Dedifferentiated amniotic fluid mesenchymal stem cell (primary cell): ENCODE measurements at regions not wholly inside any gene's neighbourhood (a gene's known extent, or its start where the extent isn't known, plus 50 kb on each side); places are given as distances from the start of the nearest gene placed in this dataset.
"Not testable (repeated sequence)": the region's sequence is repeated elsewhere in the genome, so short reads cannot be mapped to it uniquely, and the experiment has no call there.

Experiments used
- DNase-seq: peaks from one replicate; pipeline ENCODE4 v3.0.0-alpha.2; 2016; ENCODE audit errors: extremely low spot score

GRCh38 chr14:106196459-106196858 lies 670.1 kb downstream of the TMEM121 start:
- not testable (repeated sequence) for DNase-seq

- not testable (repeated sequence) for DNase-seq
Measured at GRCh38 chr14:106197264-106197663, 670.9 kb downstream of the TMEM121 start.

GRCh38 chr14:106199097-106199496 lies 672.7 kb downstream of the TMEM121 start:
- DNase-seq, result no peak

GRCh38 chr14:106200541-106201315 lies 674.3 kb downstream of the TMEM121 start:
- DNase-seq, result no peak

GRCh38 chr14:106201376-106201775 lies 675.0 kb downstream of the TMEM121 start:
- DNase-seq, result no peak

- DNase-seq, result no peak
Measured at GRCh38 chr14:106203438-106203837, 677.1 kb downstream of the TMEM121 start.

- no peak for DNase-seq
Measured at GRCh38 chr14:106204063-106204462, 677.7 kb downstream of the TMEM121 start.

GRCh38 chr14:106207316-106207715 lies 680.9 kb downstream of the TMEM121 start:
- DNase-seq, result no peak

- no peak for DNase-seq
Measured at GRCh38 chr14:106208794-106209193, 682.4 kb downstream of the TMEM121 start.

GRCh38 chr14:106209755-106210154 lies 683.4 kb downstream of the TMEM121 start:
- no peak for DNase-seq

- no peak for DNase-seq
Measured at GRCh38 chr14:106210650-106211049, 684.3 kb downstream of the TMEM121 start.

GRCh38 chr14:106211334-106211900 lies 685.0 kb downstream of the TMEM121 start:
- DNase-seq, result no peak

GRCh38 chr14:106215229-106215628 lies 688.8 kb downstream of the TMEM121 start:
- DNase-seq, result no peak

GRCh38 chr14:106216679-106217078 lies 690.3 kb downstream of the TMEM121 start:
- no peak for DNase-seq

GRCh38 chr14:106218174-106218573 lies 691.8 kb downstream of the TMEM121 start:
- DNase-seq, result no peak

GRCh38 chr14:106222311-106222710 lies 695.9 kb downstream of the TMEM121 start:
- DNase-seq, result no peak

- no peak for DNase-seq
Measured at GRCh38 chr14:106222731-106223130, 696.3 kb downstream of the TMEM121 start.

- no peak for DNase-seq
Measured at GRCh38 chr14:106227793-106228192, 701.4 kb downstream of the TMEM121 start.

GRCh38 chr14:106228541-106229158 lies 702.3 kb downstream of the TMEM121 start:
- DNase-seq, result no peak

- no peak for DNase-seq
Measured at GRCh38 chr14:106230071-106230470, 703.7 kb downstream of the TMEM121 start.

GRCh38 chr14:106233191-106233590 lies 706.8 kb downstream of the TMEM121 start:
- DNase-seq, result not testable (repeated sequence)

GRCh38 chr14:106234525-106235254 lies 708.3 kb downstream of the TMEM121 start:
- not testable (repeated sequence) for DNase-seq
